K562 (cell line): ENCODE measurements at regions not wholly inside any gene's neighbourhood (a gene's known extent, or its start where the extent isn't known, plus 50 kb on each side); places are given as distances from the start of the nearest gene placed in this dataset.
A peak's percentile ranks its signal among the peaks of the same experiment; 100 is the strongest.

Source experiments
- ATAC-seq: fragments of 200-7000 bp; cut with Tn5 transposase; 3 replicates; pipeline ENCODE4 v1.9.1; 2020; ENCODE audit warnings: moderate library complexity
- BruUV-seq: library from RNA; stranded (reverse); fragments of 400-500 nt; replicated peaks from 2 replicates; lab custom pipeline; 2021; lab: Mats Ljungman, UMichigan
- CTCF ChIA-PET: fragments of 300-600 bp; formaldehyde crosslinking; extraction: SDS; loops from one replicate; lab custom pipeline; 2021; ENCODE audit warnings: low intra/inter-chr PET ratio; lab: Yijun Ruan, JAX
- POLR2A ChIA-PET: fragments of 300-600, 350-650 bp; sonication (Branson Sonifier 250); formaldehyde crosslinking; extraction: SDS; loops from one replicate; lab custom pipeline; 2021; ENCODE audit warnings: antibody characterized with exemption, inconsistent platforms; lab: Yijun Ruan, JAX
- DNase-seq, 4 experiments: peaks; one replicate each; pipeline versions ENCODE4 v3.0.0 to v3.0.0-alpha.2; 2011 to 2018; ENCODE audit warnings: low spot score in 3 of 4, mixed read lengths in 3 of 4; ENCODE audit errors: extremely low read depth in 1 of 4
- FAIRE-seq: peaks from 2 replicates; lab custom pipeline; 2011; peaks lifted over from hg19 to GRCh38; lab: Jason Lieb, UNC
- H2AFZ ChIP-seq: 2 replicates; pipeline ENCODE4 v1.6.0; 2011; ENCODE audit warnings: low read depth, low read length, control low read depth, inconsistent platforms
- H3K27ac ChIP-seq: fragments of 200-600 bp; 3 replicates; pipeline ENCODE4 v1.8.0; 2011; ENCODE audit warnings: low read depth, mild to moderate bottlenecking, control low read depth, inconsistent platforms, low read length, moderate library complexity, mixed read lengths; ENCODE audit errors: extremely low read depth
- H3K27me3 ChIP-seq, 2 experiments: fragments of 300-600 bp in 1 of 2; 2 replicates in 1 of 2; 3 replicates in 1 of 2; pipeline versions ENCODE4 v1.6.0 to v1.8.0; 2011; ENCODE audit warnings: inconsistent platforms in 2 of 2, low read length in 2 of 2, mild to moderate bottlenecking in 1 of 2, mixed read lengths in 1 of 2, moderate library complexity in 1 of 2; ENCODE audit not compliant: control insufficient read depth in 2 of 2, insufficient read depth in 2 of 2
- H3K36me3 ChIP-seq: fragments of 300-600 bp; 3 replicates; pipeline ENCODE4 v1.8.0; 2011; ENCODE audit warnings: mild to moderate bottlenecking, low read length, inconsistent platforms; ENCODE audit not compliant: control insufficient read depth, insufficient read depth
- H3K4me1 ChIP-seq, 2 experiments: fragments of 200-600 bp in 1 of 2; replicated peaks in 1 of 2; 2 replicates in 1 of 2; 3 replicates in 1 of 2; pipeline versions ENCODE4 v1.5.1 to v1.8.0; 2011; ENCODE audit warnings: inconsistent platforms in 2 of 2, low read length in 2 of 2, mild to moderate bottlenecking in 1 of 2, mixed read lengths in 1 of 2, moderate library complexity in 1 of 2; ENCODE audit not compliant: control insufficient read depth in 2 of 2, insufficient read depth in 2 of 2
- H3K4me2 ChIP-seq: 2 replicates; pipeline ENCODE4 v1.6.1; 2011; ENCODE audit warnings: low read length, control low read depth, inconsistent platforms, mixed read lengths; ENCODE audit not compliant: insufficient read depth
- H3K4me3 ChIP-seq: fragments of 200-600 bp; sonication (generic), shearing (Covaris generic); 2 replicates; pipeline ENCODE4 v1.5.1; 2016; ENCODE audit warnings: control low read depth, inconsistent platforms
- H3K79me2 ChIP-seq: fragments of 200-600 bp; 3 replicates; pipeline ENCODE4 v1.8.0; 2011; ENCODE audit warnings: low read length, inconsistent platforms; ENCODE audit not compliant: control insufficient read depth, insufficient read depth
- H3K9ac ChIP-seq, 2 experiments: 2 replicates each; pipeline versions ENCODE4 v1.6.0 to v1.6.1; 2011; ENCODE audit warnings: low read depth in 2 of 2, low read length in 2 of 2, control low read depth in 1 of 2, inconsistent platforms in 1 of 2, mild to moderate bottlenecking in 1 of 2, mixed read lengths in 1 of 2; ENCODE audit not compliant: insufficient read depth in 1 of 2
- H3K9me1 ChIP-seq: one replicate; pipeline ENCODE4 v1.6.0; 2011; ENCODE audit warnings: inconsistent platforms, mild to moderate bottlenecking, low read length, moderate library complexity; ENCODE audit not compliant: control insufficient read depth, insufficient read depth
- H3K9me3 ChIP-seq: replicated peaks from 2 replicates; pipeline ENCODE4 v1.5.1; 2011; ENCODE audit warnings: low read depth, low read length, inconsistent platforms; ENCODE audit not compliant: control insufficient read depth, insufficient read depth
- H4K20me1 ChIP-seq: replicated peaks from 2 replicates; pipeline ENCODE4 v1.6.1; 2011; ENCODE audit warnings: low read length, inconsistent platforms, mixed read lengths; ENCODE audit not compliant: control insufficient read depth, insufficient read depth
- DMBX1 ChIP-seq: fragments of 250-450 bp; sonication (Bioruptor Pico); IDR thresholded peaks from 2 replicates; pipeline ENCODE4 v1.8.0; 2022; ENCODE audit warnings: inconsistent platforms, mild to moderate bottlenecking, moderate library complexity, borderline replicate concordance
- HDAC6 ChIP-seq: IDR thresholded peaks from 2 replicates; pipeline ENCODE4 v1.6.1; 2012; ENCODE audit warnings: low read depth, mild to moderate bottlenecking, control low read depth, inconsistent platforms, low read length, moderate library complexity
- HDGF ChIP-seq: fragments of 450-650 bp; IDR thresholded peaks from 2 replicates; pipeline ENCODE4 v1.6.1; 2016
- MAFF ChIP-seq: IDR thresholded peaks from 2 replicates; pipeline ENCODE4 v1.6.1; 2012; ENCODE audit warnings: low read length, improper control_type of control experiment
- PPARD ChIP-seq: fragments of 250-450 bp; sonication (Bioruptor Pico); IDR thresholded peaks from 2 replicates; pipeline ENCODE4 v1.8.0; 2022; ENCODE audit warnings: inconsistent platforms, mild to moderate bottlenecking, moderate library complexity
- SAP30 ChIP-seq: fragments of 200-600 bp; sonication (generic); IDR thresholded peaks from 2 replicates; pipeline ENCODE4 v1.6.1; 2012; ENCODE audit warnings: borderline replicate concordance, low read depth, mild to moderate bottlenecking, moderate library complexity, low read length, control low read depth, inconsistent platforms; ENCODE audit not compliant: insufficient read depth, poor library complexity, severe bottlenecking
- SIX5 ChIP-seq, 2 experiments: IDR thresholded peaks; 2 replicates each; pipeline ENCODE4 v1.6.1; 2011; ENCODE audit warnings: low read length in 2 of 2, borderline replicate concordance in 1 of 2, low read depth in 1 of 2, mild to moderate bottlenecking in 1 of 2, moderate library complexity in 1 of 2; ENCODE audit not compliant: insufficient read depth in 1 of 2
- SMAD1 ChIP-seq: fragments of 150-350 bp; IDR thresholded peaks from 2 replicates; pipeline ENCODE4 v1.6.1; 2014; ENCODE audit warnings: low read length, low read depth; ENCODE audit not compliant: partially characterized antibody
- U2AF2 ChIP-seq: fragments of 200-400 bp; formaldehyde crosslinking; optimal IDR thresholded peaks from 2 replicates; pipeline ENCODE3; 2017; ENCODE audit warnings: low read depth, mild to moderate bottlenecking, low read length
- ZNF384 ChIP-seq: IDR thresholded peaks from 2 replicates; pipeline ENCODE4 v1.6.1; 2012; ENCODE audit warnings: low read depth, low read length, improper control_type of control experiment
- ZNF583 ChIP-seq: fragments of 250-450 bp; sonication (Bioruptor Pico); IDR thresholded peaks from 2 replicates; pipeline ENCODE4 v1.4.0; 2020
- ZSCAN29 ChIP-seq: fragments of 450-650 bp; IDR thresholded peaks from 2 replicates; pipeline ENCODE4 v1.6.1; 2017
- WGBS: fragments of 100-300 bp; shearing (Covaris generic); methylation state at CpG from one replicate; pipeline ENCODE4 v1.1.6; 2016; ENCODE audit warnings: low coverage, mixed read lengths; ENCODE audit not compliant: insufficient coverage; ENCODE audit errors: missing lambda C conversion rate; 5-methylcytosine and 5-hydroxymethylcytosine counted together
- in situ Hi-C: fragments of 300-500 bp; cut with MboI; formaldehyde crosslinking; loops from 4 replicates; pipeline ENCODE4 v1.15.0; 2018; ENCODE audit warnings: inconsistent platforms, mixed read lengths
- intact Hi-C: fragments of 100-400 bp; cut with micrococcal nuclease; formaldehyde crosslinking; loops from 2 replicates; pipeline ENCODE4 v1.14.2; 2022
- TF ChIP-seq, protein P1 (sequence below): fragments of 250-450 bp; sonication (Bioruptor Pico); IDR thresholded peaks from 2 replicates; pipeline ENCODE4 v1.8.0; 2022; ENCODE audit warnings: moderate library complexity, mild to moderate bottlenecking, inconsistent platforms
- TF ChIP-seq, protein P2 (sequence below): sonication (generic); formaldehyde crosslinking; IDR thresholded peaks from 2 replicates; pipeline ENCODE4 v1.8.0; 2023; ENCODE audit warnings: mild to moderate bottlenecking, missing genetic modification reagents

DNA sequence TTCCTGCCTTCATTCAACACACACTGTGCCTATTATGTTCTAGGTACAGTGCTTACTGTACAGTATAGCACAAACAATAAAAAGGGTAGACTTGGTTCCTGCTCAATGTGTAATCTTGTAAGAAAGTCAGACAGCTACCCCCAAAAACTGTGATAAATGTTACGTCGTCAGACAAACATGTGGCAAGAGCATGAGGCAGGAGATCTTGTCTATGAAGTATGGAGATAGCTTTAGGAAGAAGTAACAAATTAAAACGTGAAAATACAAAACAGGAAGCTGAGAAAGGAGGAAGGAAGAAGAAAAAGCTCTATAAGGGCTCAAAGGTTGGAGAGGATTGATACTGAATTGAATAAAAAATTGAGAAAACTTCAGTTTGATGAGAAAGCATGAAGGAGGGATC lies 276.2 kb upstream of the HNRNPA3 start (continued):
- TF ChIP-seq, protein P1, sequence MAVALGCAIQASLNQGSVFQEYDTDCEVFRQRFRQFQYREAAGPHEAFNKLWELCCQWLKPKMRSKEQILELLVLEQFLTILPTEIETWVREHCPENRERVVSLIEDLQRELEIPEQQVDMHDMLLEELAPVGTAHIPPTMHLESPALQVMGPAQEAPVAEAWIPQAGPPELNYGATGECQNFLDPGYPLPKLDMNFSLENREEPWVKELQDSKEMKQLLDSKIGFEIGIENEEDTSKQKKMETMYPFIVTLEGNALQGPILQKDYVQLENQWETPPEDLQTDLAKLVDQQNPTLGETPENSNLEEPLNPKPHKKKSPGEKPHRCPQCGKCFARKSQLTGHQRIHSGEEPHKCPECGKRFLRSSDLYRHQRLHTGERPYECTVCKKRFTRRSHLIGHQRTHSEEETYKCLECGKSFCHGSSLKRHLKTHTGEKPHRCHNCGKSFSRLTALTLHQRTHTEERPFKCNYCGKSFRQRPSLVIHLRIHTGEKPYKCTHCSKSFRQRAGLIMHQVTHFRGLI (CRISPR knock-in tag) = peak; percentile 44; the same call in 1 of the 2 replicates
- TF ChIP-seq ZNF583 = no peak
- TF ChIP-seq MAFF = no peak

DNA sequence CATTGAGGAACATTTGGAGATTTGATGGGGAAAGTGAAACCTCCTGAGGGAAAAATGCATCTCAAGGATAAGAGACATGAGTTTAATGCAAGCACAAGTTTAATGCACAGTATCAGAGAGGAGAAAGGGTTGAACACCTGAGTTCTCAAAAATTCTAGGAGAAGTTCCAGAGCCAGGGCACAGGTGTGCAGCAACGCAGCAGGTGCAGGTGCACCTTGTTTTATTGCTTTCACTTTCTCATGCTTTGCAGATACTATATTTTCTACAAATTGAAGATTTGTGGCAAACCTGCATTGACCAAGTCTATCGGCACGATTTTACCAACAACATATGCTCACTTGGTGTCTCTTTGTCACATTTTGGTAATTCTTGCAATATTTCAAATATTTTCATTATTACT lies 267.6 kb upstream of the HNRNPA3 start:
- CTCF ChIA-PET = no interaction called here
- 0% methylated on average over 3 of the region's 3 CpGs for WGBS
- TF ChIP-seq HDAC6 (no peak), SMAD1 (no peak), ZSCAN29 (no peak), DMBX1 (CRISPR knock-in tag) (no peak), PPARD (CRISPR knock-in tag) (no peak), SAP30 (no peak), ZNF384 (no peak), SIX5 (IDR thresholded peaks at IDR 0.05; ENCODE audit: borderline replicate concordance in 1 of 2, insufficient read depth in 1 of 2, low read depth in 1 of 2, low read length in 2 of 2) (no peak), HDGF (no peak), U2AF2 (no peak)
- TF ChIP-seq, protein P2, sequence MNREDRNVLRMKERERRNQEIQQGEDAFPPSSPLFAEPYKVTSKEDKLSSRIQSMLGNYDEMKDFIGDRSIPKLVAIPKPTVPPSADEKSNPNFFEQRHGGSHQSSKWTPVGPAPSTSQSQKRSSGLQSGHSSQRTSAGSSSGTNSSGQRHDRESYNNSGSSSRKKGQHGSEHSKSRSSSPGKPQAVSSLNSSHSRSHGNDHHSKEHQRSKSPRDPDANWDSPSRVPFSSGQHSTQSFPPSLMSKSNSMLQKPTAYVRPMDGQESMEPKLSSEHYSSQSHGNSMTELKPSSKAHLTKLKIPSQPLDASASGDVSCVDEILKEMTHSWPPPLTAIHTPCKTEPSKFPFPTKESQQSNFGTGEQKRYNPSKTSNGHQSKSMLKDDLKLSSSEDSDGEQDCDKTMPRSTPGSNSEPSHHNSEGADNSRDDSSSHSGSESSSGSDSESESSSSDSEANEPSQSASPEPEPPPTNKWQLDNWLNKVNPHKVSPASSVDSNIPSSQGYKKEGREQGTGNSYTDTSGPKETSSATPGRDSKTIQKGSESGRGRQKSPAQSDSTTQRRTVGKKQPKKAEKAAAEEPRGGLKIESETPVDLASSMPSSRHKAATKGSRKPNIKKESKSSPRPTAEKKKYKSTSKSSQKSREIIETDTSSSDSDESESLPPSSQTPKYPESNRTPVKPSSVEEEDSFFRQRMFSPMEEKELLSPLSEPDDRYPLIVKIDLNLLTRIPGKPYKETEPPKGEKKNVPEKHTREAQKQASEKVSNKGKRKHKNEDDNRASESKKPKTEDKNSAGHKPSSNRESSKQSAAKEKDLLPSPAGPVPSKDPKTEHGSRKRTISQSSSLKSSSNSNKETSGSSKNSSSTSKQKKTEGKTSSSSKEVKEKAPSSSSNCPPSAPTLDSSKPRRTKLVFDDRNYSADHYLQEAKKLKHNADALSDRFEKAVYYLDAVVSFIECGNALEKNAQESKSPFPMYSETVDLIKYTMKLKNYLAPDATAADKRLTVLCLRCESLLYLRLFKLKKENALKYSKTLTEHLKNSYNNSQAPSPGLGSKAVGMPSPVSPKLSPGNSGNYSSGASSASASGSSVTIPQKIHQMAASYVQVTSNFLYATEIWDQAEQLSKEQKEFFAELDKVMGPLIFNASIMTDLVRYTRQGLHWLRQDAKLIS (CRISPR knock-in tag) = no peak

More for the DNA sequence above, 267.6 kb upstream of the HNRNPA3 start:
- H3K4me2 ChIP-seq = no peak overlapping the region
- H4K20me1 ChIP-seq = no peaks in the 10 kb centered on the region
- DNase-seq (no peak), ATAC-seq (no peak), FAIRE-seq (no peak)
- POLR2A ChIA-PET = no interaction called here
- H3K9ac ChIP-seq = no peak overlapping the region
- no peak overlapping the region for H3K4me3 ChIP-seq
- H3K4me1 ChIP-seq = no peaks in the 10 kb centered on the region
- H3K27ac ChIP-seq = no peak overlapping the region
- no TSS peak for BruUV-seq
- intact Hi-C loops = no loop called here
- in situ Hi-C loops = no loop called here
- H3K9me3 ChIP-seq = no peaks in the 10 kb centered on the region
- H3K27me3 ChIP-seq = no peaks in the 10 kb centered on the region
- no peak overlapping the region for H2AFZ ChIP-seq
- no peaks in the 10 kb centered on the region for H3K9me1 ChIP-seq
- H3K79me2 ChIP-seq = no peaks in the 10 kb centered on the region
- H3K36me3 ChIP-seq = no peaks in the 10 kb centered on the region
